ENCODE measurements at regions not wholly inside any gene's neighbourhood (a gene's known extent, or its start where the extent isn't known, plus 50 kb on each side); places are given as distances from the start of the nearest gene placed in this dataset.

DNA sequence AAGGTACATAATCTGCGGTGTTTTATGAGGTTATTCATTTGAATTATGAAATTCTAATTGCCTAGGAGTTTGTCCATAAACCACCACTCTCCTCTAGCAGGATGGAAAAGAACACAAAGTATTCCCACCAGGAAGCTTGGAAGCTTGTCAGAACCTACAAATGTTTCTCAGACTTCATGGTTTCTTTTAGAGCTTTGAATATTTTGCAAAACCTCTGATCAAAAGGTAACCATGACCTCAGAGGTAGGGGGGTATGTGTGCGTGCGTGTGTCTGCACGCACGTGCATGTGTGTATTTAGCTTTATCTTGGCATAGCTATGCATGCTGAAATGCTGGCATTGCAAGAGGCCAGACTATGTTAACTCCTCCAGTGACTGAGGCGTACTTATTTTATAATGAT lies 847.0 kb downstream of the TLE1 start:
- Histone ChIP-seq H3K4me2 (no peak overlapping the region), H3K4me3 (no peak overlapping the region), H4K20me1 (ENCODE audit: insufficient read depth) (no peaks in the 10 kb centered on the region), H3K27ac (no peak overlapping the region), H3F3A (ENCODE audit: insufficient read depth, low read depth) (no peaks in the 10 kb centered on the region), H3K4me1 (replicated peaks; ENCODE audit: insufficient read depth) (no peaks in the 10 kb centered on the region), H3K9me3 (ENCODE audit: insufficient read depth, low read depth) (no peaks in the 10 kb centered on the region), H3K36me3 (ENCODE audit: low read depth) (no peaks in the 10 kb centered on the region), H3K27me3 (ENCODE audit: insufficient read depth, low read depth) (no peaks in the 10 kb centered on the region), H3K79me2 (ENCODE audit: low read depth) (no peaks in the 10 kb centered on the region), H3K9me2 (ENCODE audit: insufficient read depth) (no peaks in the 10 kb centered on the region), H2AFZ (no peak overlapping the region)
- intact Hi-C loops (cut with micrococcal nuclease; ENCODE audit: unreplicated experiment) = no loop called here
- ChIA-PET CTCF (no interaction called here), POLR2A (ENCODE audit: unreplicated experiment) (no interaction called here)
- TF ChIP-seq EZH2 (IDR thresholded peaks at IDR 0.05; ENCODE audit: low read depth) = no peak
- TF ChIP-seq, protein P1, sequence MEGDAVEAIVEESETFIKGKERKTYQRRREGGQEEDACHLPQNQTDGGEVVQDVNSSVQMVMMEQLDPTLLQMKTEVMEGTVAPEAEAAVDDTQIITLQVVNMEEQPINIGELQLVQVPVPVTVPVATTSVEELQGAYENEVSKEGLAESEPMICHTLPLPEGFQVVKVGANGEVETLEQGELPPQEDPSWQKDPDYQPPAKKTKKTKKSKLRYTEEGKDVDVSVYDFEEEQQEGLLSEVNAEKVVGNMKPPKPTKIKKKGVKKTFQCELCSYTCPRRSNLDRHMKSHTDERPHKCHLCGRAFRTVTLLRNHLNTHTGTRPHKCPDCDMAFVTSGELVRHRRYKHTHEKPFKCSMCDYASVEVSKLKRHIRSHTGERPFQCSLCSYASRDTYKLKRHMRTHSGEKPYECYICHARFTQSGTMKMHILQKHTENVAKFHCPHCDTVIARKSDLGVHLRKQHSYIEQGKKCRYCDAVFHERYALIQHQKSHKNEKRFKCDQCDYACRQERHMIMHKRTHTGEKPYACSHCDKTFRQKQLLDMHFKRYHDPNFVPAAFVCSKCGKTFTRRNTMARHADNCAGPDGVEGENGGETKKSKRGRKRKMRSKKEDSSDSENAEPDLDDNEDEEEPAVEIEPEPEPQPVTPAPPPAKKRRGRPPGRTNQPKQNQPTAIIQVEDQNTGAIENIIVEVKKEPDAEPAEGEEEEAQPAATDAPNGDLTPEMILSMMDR (conservative IDR thresholded peaks at IDR 0.05) = no peak
- no peak for DNase-seq
- BruUV-seq (replicated peaks) = no TSS peak

DNA sequence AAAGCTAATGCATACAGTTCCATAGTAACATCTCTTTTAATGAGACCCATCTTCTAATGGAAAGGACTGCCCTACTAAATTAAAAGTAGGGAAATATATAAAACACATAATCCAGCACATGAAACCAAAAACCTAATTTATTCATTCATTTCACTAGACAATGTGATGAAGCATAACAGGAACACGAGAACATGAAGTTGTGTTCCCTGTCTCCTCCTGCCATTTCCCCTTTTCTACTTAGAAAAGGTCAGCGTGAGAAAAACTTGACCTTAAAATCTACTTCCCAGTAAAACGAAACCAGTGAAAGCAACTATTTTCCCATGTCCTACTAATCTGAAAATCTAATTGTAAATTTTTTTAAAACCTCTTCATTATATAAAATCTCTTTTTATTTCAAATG lies 847.5 kb downstream of the TLE1 start:
- intact Hi-C loops (cut with micrococcal nuclease; ENCODE audit: unreplicated experiment) = no loop called here
- Histone ChIP-seq H3K4me2 (no peak overlapping the region), H3K79me2 (ENCODE audit: low read depth) (no peaks in the 10 kb centered on the region), H3F3A (ENCODE audit: insufficient read depth, low read depth) (no peaks in the 10 kb centered on the region), H3K9me2 (ENCODE audit: insufficient read depth) (no peaks in the 10 kb centered on the region), H3K36me3 (ENCODE audit: low read depth) (no peaks in the 10 kb centered on the region), H3K9me3 (ENCODE audit: insufficient read depth, low read depth) (no peaks in the 10 kb centered on the region), H3K27me3 (ENCODE audit: insufficient read depth, low read depth) (no peaks in the 10 kb centered on the region), H2AFZ (no peak overlapping the region), H3K4me1 (replicated peaks; ENCODE audit: insufficient read depth) (no peaks in the 10 kb centered on the region), H3K27ac (no peak overlapping the region), H3K4me3 (no peak overlapping the region), H4K20me1 (ENCODE audit: insufficient read depth) (no peaks in the 10 kb centered on the region)
- no TSS peak for BruUV-seq (replicated peaks)
- ChIA-PET POLR2A (ENCODE audit: unreplicated experiment) (no interaction called here), CTCF (no interaction called here)
- no peak for DNase-seq
- TF ChIP-seq EZH2 (IDR thresholded peaks at IDR 0.05; ENCODE audit: low read depth) = no peak
- TF ChIP-seq, protein P1 (conservative IDR thresholded peaks at IDR 0.05) = no peak

DNA sequence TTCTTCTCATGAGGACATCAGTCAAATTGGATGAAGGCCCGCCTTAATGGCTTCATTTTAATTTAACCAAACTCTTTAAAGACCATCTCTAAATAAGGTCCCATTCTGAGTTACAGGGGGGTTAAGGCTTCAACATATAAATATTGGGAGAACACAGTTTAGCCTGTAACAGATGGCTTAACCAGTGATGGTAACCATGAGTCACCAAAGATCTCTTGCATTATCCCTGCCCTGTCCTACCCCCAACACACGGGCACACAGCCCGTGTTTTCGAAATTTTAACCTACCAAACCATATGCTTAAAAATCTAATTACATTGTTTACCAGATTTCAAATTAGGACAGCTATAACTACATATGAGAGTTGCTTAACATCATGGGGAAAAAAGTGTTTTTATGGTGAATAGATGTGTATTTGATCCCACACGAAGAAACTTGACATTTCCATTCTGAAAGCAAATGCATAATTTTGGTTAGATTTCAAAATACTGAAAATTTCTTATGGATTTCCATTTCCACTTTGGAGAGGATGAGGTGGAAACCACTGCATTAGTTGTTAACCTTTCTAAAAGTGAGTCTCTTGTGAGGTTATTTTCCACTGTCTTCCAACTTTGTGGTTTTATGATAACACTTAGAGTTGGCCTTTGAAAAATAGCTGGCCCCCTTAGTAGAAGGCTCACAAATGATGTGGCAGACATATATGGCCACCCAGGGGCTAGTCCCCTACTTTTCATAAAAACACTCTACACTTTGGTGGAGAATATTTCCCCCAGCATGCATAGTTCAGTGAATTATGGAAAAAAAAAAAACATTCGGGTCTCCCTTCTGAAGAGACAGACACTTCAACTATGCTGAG lies 849.3 kb downstream of the TLE1 start:
- Histone ChIP-seq H3K4me2 (no peak overlapping the region), H3K4me1 (replicated peaks; ENCODE audit: insufficient read depth) (peaks cover 12% of the 10 kb centered on the region), H3K27me3 (ENCODE audit: insufficient read depth, low read depth) (no peaks in the 10 kb centered on the region), H3F3A (ENCODE audit: insufficient read depth, low read depth) (peaks cover 6% of the 10 kb centered on the region), H3K27ac (no peak overlapping the region), H3K36me3 (ENCODE audit: low read depth) (no peaks in the 10 kb centered on the region), H3K79me2 (ENCODE audit: low read depth) (no peaks in the 10 kb centered on the region), H3K9me3 (ENCODE audit: insufficient read depth, low read depth) (no peaks in the 10 kb centered on the region), H4K20me1 (ENCODE audit: insufficient read depth) (no peaks in the 10 kb centered on the region), H3K9me2 (ENCODE audit: insufficient read depth) (no peaks in the 10 kb centered on the region), H3K4me3 (no peak overlapping the region), H2AFZ (no peak overlapping the region; the same call in 1 of the 2 replicates)
- CTCF ChIA-PET = no interaction called here
- POLR2A ChIA-PET (ENCODE audit: unreplicated experiment) = no interaction called here
- intact Hi-C loops (cut with micrococcal nuclease; ENCODE audit: unreplicated experiment) = no loop called here
- no TSS peak for BruUV-seq (replicated peaks)
- TF ChIP-seq, protein P1 (conservative IDR thresholded peaks at IDR 0.05) = no peak
- no peak for TF ChIP-seq EZH2 (IDR thresholded peaks at IDR 0.05; ENCODE audit: low read depth)
- DNase-seq = no peak
